ENCODE measurements at regions not wholly inside any gene's neighbourhood (a gene's known extent, or its start where the extent isn't known, plus 50 kb on each side); places are given as distances from the start of the nearest gene placed in this dataset.
"Not testable (repeated sequence)": the region's sequence is repeated elsewhere in the genome, so short reads cannot be mapped to it uniquely, and the experiment has no call there.

GRCh38 chr5:168086104-168086610 is 205.3 kb upstream of the WWC1 start:
- no peak for DNase-seq

- DNase-seq = no peak
Observed at GRCh38 chr5:168086746-168087145, 204.7 kb upstream of the WWC1 start.

- DNase-seq = no peak
Observed at GRCh38 chr5:168088410-168089173, 202.9 kb upstream of the WWC1 start.

DNA sequence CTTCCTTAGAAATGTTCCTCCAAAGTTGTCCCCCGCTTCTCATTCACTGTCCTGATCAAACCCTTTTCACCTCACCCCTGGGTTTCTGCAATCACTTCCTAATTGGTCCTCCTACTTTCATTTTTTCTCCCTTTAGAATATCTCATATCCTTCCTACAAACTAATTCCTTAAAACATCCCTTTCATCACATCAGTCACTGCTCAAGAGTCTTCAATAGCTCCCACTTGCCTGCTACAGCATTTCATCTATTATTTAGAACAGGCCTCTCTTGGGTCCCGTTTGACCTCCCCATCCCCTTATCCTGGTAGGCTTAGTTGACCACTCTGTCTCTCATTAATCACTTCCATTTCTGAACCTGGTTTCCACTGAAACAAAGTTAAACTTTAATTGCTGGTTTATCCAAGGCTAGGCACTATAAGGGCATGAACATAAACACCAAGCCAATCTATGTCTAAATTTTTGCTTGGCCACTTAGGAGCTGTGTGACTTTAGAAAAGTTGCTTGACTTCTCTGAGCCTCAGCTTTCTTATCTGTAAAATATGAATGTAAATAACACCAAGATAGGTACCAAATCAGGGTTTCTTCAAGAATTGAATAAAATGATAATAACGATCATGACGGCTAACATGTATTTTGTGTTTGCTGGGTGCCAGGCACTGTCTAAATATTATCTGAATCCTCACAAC is 202.1 kb upstream of the WWC1 start:
- no peak for DNase-seq

DNA sequence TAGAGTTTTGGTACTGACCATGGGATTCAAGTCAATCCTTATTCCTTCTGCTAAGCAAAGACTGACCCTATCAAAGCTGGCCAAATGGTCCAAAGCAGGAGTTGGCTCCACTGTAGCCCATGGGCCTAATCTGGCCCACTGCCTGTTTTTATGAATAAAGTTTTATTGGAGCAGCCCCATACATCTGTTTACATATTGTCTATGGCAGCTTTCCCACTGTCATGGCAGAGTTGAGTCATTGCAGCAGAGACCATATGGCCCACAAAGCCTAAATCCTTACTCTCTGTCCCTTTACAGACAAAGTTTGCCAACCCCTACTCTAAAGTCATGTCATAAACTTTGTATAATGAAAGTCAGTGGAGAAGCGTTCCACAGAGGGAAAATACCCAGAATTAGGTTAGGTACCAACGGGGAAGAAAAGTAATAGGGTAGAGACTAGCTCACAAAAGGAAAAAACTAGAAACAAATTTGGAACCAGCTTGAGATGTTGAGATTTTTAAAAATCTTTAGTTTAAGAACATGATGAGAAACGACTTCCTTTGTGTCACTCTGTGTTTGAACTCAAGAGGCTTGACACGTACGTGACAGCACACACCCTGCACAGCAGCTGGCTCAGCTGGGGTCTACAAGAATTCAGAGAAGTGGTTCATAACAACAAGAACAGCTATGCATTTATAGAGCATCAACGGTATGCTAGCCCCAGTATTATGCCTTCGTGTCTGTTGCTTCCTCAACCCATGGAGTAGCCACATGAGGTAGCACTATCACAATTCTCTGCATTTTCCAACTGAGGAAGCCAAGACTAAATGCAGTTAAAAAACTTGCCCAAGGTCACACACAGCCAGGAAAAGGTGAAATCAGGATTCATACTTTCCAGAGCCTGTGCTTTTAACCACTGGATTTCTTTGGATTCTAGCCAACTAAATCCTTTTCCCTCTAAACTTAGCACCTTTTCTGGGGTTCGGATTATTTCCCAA is 198.9 kb upstream of the WWC1 start:
- no peak for DNase-seq

- no peak for DNase-seq
Observed at GRCh38 chr5:168093200-168093910, 198.1 kb upstream of the WWC1 start.

DNA sequence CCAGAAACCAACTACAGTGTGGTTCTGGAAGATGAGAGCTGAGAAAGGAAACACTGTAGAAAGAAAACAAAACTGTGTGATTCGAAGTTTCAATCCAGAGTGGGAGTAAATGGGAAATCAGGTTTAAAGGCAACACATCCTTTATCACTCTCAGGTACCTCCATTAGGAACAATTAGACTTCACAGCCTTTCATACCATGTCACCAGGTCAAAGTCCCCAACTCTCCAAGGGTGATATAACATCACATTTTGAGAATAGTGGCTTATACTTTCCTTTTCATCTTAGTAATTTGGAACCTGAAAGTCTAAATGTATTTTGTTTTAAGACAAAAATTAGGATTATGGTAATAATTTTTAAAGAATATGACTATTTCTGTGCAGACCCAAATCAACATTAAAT is 194.9 kb upstream of the WWC1 start:
- no peak for DNase-seq

GRCh38 chr5:168097876-168098653 is 193.4 kb upstream of the WWC1 start:
- no peak for DNase-seq

GRCh38 chr5:168101352-168101751 is 190.1 kb upstream of the WWC1 start:
- no peak for DNase-seq

DNA sequence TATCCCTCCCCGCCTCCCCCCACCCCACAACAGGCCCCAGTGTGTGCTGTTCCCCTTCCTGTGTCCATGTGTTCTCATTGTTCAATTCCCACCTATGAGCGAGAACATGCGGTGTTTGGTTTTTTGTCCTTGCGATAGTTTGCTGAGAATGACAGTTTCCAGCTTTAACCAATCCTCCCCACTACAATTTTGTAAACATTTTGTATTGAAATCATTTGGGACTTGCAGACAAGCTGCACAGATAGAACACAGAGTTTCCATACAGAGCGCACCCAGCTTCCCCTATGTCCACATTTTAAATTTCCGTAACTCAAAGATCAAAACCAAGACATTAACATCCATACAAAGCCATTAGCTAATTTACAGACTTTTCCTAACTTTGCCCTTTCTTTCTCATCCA is 188.4 kb upstream of the WWC1 start:
- DNase-seq = not testable (repeated sequence)

DNA sequence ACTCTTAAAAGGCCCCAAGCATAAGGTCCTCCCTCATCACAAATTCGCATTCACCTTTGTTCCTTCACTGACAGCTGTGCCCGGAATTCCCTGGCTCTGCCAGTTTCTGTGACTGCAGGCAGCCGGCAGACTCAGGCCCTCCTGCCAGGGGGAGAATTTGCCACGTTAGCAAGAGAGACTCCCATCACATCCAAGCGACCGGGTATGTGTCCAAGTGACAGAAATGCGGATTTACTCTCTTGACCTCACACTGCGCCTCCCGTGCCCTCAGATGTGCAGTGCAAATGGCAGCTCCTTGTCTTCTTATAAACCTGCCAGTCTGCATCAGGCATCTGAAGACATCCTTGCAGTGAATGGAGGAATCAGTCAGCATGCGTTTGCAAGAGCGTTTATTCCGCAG is 187.1 kb upstream of the WWC1 start:
- no peak for DNase-seq

- DNase-seq = no peak
Observed at GRCh38 chr5:168104811-168105481, 186.5 kb upstream of the WWC1 start.

- DNase-seq = no peak
Observed at GRCh38 chr5:168106008-168106761, 185.3 kb upstream of the WWC1 start.

DNA sequence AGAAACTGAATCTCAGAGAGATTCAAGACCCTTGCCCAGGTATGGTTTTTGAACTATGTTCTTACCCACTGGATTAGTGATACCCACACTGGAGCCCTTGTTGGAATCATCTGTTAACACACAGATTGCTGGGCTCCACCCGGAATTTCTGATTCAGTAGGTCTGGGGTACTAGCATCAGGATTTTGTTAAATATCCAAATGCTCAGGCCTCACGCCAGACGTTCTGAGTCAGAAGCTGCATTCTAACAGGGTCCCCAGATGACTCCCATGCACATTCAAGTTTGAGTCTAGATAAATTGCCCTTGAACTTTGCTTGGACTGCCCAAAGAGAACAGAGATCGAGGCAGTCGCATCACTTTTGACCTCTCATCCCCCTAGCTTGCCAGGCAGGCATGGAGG is 182.0 kb upstream of the WWC1 start:
- DNase-seq = no peak

DNA sequence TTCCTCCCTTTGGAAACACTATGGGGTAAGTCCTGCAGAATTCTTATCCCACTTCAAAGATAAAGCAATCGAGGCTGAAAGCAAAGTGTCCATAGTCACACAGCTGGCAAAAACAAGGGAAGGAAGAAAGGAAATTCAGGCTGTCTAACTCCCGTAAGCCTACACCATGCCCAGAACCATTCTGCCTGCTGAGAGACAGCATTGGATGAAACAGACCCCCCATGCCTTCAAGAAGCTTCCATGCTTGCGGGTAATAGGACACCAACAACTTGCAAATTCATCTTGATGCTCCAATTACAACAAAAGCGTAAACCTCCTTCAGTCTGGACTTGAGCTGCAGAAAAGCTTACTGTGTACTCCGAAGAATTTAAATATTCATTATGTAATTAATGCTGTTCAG is 181.1 kb upstream of the WWC1 start:
- no peak for DNase-seq

- DNase-seq = no peak
Observed at GRCh38 chr5:168110870-168111832, 180.3 kb upstream of the WWC1 start.

DNA sequence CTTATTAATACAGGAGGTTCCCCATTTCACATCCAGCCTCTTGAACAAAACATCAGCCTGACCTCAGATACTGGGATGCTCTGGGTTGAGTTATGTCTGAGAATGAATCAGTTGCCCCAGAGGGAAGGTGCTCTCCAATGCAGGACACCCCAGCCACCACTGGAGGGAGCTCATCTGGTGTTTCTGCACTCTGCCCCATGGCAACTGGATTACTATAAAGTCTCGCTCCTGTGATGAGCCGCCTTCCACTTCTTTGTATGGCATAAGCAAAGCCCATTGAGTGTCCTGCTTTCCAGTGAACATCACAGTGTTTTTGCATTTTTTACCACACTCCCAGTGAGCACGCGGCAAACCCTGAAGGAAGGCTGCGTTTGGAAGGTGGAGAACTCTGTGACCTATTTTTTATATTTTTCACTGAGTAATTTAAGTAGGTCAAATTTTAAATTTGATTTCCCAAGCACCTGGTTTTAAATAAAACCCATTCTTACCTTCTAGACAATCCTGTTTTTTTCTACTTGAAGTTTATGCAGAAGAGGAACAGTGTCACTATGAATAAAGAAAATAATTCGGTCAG is 176.9 kb upstream of the WWC1 start:
- DNase-seq = no peak

DNA sequence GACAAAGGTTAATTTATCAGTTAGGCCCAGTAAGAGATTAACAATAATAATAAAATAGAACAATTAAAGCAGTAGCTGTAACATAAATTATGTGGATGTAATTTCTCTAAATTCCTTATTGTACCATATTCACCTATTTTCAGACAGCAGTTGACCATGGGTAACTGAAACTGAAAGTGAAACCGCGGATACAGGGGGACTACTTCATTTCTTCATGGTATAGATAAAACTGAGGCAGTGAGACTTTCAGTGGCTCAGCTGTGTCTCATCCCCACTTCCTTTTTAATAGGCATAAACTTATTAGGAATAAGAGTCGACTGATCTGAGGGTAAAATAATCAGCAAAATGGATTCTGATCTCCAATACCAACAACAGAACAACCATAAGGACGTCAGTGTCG is 174.0 kb upstream of the WWC1 start:
- no peak for DNase-seq

Measured in midbrain (tissue), 1 donor.